Sigmoid colon (tissue), 6 donors: ENCODE measurements at regions not wholly inside any gene's neighbourhood (a gene's known extent, or its start where the extent isn't known, plus 50 kb on each side); places are given as distances from the start of the nearest gene placed in this dataset.

Experiments used
- DNase-seq: peaks from one replicate; pipeline ENCODE4 v3.0.0-alpha.2; 2019
- H3K27ac ChIP-seq, 4 donors: fragments of 200-600 bp; sonication (generic); one replicate each; pipeline ENCODE4 v1.5.1; 2016 to 2019; ENCODE audit warnings: mild to moderate bottlenecking in 1 of 4
- H3K27me3 ChIP-seq, 3 donors: fragments of 200-600 bp; sonication (generic); one replicate each; pipeline ENCODE4 v1.5.1; 2019; ENCODE audit warnings: mild to moderate bottlenecking in 1 of 3
- H3K36me3 ChIP-seq, 4 donors: fragments of 200-600 bp; sonication (generic); one replicate each; pipeline ENCODE4 v1.5.1; 2016 to 2019
- H3K4me1 ChIP-seq, 4 donors: fragments of 200-600 bp; sonication (generic); one replicate each; pipeline ENCODE4 v1.5.1; 2017 to 2019
- H3K4me3 ChIP-seq, 4 donors: fragments of 200-600 bp; sonication (generic); one replicate each; pipeline ENCODE4 v1.5.1; 2017 to 2019; ENCODE audit warnings: mild to moderate bottlenecking in 2 of 4, moderate library complexity in 1 of 4
- H3K9me3 ChIP-seq, 4 donors: fragments of 200-600 bp in 3 of 4; sonication (generic) in 3 of 4; one replicate each; pipeline versions ENCODE4 v1.5.1 to v1.6.1; 2013 to 2019
- EP300 ChIP-seq, 4 donors: sonication (generic); formaldehyde crosslinking; IDR thresholded peaks; one replicate each; pipeline ENCODE4 v1.6.1; 2017; ENCODE audit warnings: antibody characterized with exemption in 4 of 4
- POLR2A ChIP-seq, 2 donors: fragments of 450-650 bp; IDR thresholded peaks; one replicate each; pipeline ENCODE4 v1.6.1; 2016; ENCODE audit warnings: antibody characterized with exemption in 2 of 2, mild to moderate bottlenecking in 2 of 2, moderate library complexity in 2 of 2
- POLR2AphosphoS5 ChIP-seq, 4 donors: sonication (generic); formaldehyde crosslinking; IDR thresholded peaks; one replicate each; pipeline ENCODE4 v1.6.1; 2017; ENCODE audit warnings: antibody characterized with exemption in 4 of 4
- WGBS, 2 donors: extraction: QIAGEN DNeasy Blood & Tissue Kit; methylation state at CpG; one replicate each; pipeline ENCODE4 v1.1.7; 2013; 5-methylcytosine and 5-hydroxymethylcytosine counted together
- intact Hi-C: fragments of 100-400 bp; cut with DNase I; formaldehyde crosslinking; loops from one replicate; pipeline ENCODE4 v1.15.1; 2023
- TF ChIP-seq, protein P1 (sequence below), 4 experiments: fragments of 450-650 bp in 3 of 4; fragments of 200-600 bp in 1 of 4; IDR thresholded peaks; one replicate each; pipeline ENCODE4 v1.5.1; 2016 to 2019; ENCODE audit warnings: antibody characterized with exemption in 4 of 4, mild to moderate bottlenecking in 3 of 4, moderate library complexity in 2 of 4
- donor health status: healthy with polysubstance abuse.
- donor health status: healthy.

DNA sequence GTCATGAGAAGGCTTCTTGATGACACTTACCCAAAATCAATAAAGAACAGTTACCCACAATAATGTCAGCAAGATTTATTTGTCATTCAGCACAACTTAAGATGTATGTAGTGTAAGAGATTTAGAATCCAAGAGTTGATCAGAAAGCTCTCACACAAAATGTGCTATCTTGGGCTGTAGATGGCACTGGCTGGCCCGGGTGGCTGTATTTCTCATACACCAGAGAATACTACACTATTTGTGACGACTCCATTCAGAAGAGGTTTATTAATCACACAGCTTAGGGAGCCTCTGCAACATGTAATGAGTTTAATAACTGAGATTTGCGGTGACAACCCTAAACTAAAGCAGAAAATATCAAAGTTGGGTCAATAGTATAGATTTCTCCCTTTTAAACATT is 530.4 kb upstream of the KLHL29 start:
- Histone ChIP-seq H3K36me3 (no peaks in the 10 kb centered on the region), H3K27me3 (no peaks in the 10 kb centered on the region), H3K27ac (no peak overlapping the region), H3K4me3 (no peak overlapping the region), H3K9me3 (no peaks in the 10 kb centered on the region), H3K4me1 (no peaks in the 10 kb centered on the region)
- WGBS, 2 donors: 82 to 86% methylated on average over 3 of the region's 3 CpGs
- TF ChIP-seq POLR2AphosphoS5 (IDR thresholded peaks at IDR 0.05) (no peak), EP300 (IDR thresholded peaks at IDR 0.05) (no peak), POLR2A (IDR thresholded peaks at IDR 0.05) (no peak)
- TF ChIP-seq, protein P1, sequence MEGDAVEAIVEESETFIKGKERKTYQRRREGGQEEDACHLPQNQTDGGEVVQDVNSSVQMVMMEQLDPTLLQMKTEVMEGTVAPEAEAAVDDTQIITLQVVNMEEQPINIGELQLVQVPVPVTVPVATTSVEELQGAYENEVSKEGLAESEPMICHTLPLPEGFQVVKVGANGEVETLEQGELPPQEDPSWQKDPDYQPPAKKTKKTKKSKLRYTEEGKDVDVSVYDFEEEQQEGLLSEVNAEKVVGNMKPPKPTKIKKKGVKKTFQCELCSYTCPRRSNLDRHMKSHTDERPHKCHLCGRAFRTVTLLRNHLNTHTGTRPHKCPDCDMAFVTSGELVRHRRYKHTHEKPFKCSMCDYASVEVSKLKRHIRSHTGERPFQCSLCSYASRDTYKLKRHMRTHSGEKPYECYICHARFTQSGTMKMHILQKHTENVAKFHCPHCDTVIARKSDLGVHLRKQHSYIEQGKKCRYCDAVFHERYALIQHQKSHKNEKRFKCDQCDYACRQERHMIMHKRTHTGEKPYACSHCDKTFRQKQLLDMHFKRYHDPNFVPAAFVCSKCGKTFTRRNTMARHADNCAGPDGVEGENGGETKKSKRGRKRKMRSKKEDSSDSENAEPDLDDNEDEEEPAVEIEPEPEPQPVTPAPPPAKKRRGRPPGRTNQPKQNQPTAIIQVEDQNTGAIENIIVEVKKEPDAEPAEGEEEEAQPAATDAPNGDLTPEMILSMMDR (IDR thresholded peaks at IDR 0.05): no peak
- intact Hi-C loops: no loop called here
- DNase-seq: no peak

DNA sequence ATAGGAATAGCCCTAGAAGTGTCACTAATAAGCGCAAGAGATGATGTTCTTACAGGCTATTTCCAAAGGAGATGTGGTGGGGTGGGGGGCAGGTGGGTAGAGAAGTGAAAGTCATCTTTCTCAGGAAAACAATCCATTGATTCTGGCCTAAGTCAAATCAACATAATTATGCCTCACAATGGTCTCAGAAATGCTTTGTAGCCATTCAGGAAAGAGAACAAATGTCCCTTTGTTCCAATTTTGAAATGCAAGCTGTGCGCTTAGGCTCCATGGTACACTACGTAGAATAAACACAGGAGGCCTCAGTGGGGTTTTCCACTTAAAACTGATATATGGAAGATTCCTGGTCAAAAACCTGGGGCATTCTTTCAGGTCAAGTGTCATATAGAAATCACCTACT is 529.9 kb upstream of the KLHL29 start:
- 67 to 89% methylated on average over 3 of the region's 3 CpGs for WGBS, 2 donors
- Histone ChIP-seq H3K4me1 (no peaks in the 10 kb centered on the region), H3K27ac (no peak overlapping the region), H3K36me3 (no peaks in the 10 kb centered on the region), H3K9me3 (peaks cover 0 to 1% (median 0%) of the 10 kb centered on the region in 4 donors), H3K4me3 (no peak overlapping the region), H3K27me3 (no peaks in the 10 kb centered on the region)
- TF ChIP-seq POLR2A (IDR thresholded peaks at IDR 0.05): no peak
- TF ChIP-seq POLR2AphosphoS5 (IDR thresholded peaks at IDR 0.05): no peak
- TF ChIP-seq EP300 (IDR thresholded peaks at IDR 0.05): no peak
- TF ChIP-seq, protein P1 (IDR thresholded peaks at IDR 0.05): no peak
- intact Hi-C loops: no loop called here
- DNase-seq: no peak

DNA sequence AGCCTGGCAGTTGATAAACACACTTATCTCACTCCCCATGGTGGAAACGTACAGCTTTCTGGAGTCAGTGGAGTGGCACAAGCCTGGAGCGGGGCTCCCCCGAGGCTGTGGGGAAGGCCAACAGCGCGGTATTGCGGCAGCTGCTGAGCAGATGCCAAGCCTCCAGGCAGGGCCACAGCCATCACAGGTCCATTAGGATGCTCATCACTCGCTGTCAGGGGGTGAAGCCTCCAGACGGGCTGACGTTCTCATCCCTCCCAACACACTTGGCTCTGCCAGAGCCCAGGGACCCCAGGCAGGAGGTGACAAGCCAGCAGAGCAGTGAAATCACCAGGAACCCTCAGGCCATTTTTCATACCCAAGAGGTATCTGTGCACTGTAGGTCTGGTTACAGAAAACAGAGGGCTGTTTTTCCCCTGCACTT is 529.2 kb upstream of the KLHL29 start:
- no peak for TF ChIP-seq EP300 (IDR thresholded peaks at IDR 0.05)
- TF ChIP-seq POLR2A (IDR thresholded peaks at IDR 0.05): no peak
- TF ChIP-seq, protein P1 (IDR thresholded peaks at IDR 0.05): no peak
- TF ChIP-seq POLR2AphosphoS5 (IDR thresholded peaks at IDR 0.05): no peak
- intact Hi-C loops: no loop called here
- no peaks in the 10 kb centered on the region for H3K4me1 ChIP-seq
- H3K4me3 ChIP-seq: no peak overlapping the region
- no peak overlapping the region for H3K27ac ChIP-seq
- no peak for DNase-seq
- no peaks in the 10 kb centered on the region for H3K36me3 ChIP-seq
- no peaks in the 10 kb centered on the region for H3K27me3 ChIP-seq
- 82 to 89% methylated on average over 9 of the region's 9 CpGs for WGBS, 2 donors
- H3K9me3 ChIP-seq: peaks cover 0 to 5% (median 0%) of the 10 kb centered on the region in 4 donors

DNA sequence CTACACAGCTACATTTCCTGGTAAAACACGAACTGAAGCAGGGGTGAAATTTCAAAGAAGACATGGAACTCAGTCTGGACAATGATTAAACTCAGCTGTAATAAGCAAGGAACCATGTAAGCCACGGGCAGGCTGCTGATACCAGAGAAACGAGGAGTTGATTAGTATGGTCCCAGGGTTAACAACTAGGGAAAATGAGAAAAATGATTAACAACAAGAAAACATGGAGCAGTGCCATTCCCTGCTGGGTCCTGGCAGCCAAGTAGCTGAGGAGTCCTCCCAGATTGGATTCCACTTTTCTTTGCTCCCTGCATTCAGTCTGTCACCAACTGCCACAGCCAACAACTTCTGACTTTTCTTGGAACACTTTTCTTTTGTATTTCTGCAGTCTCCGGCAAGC is 517.0 kb upstream of the KLHL29 start:
- DNase-seq: no peak
- no peak for TF ChIP-seq POLR2A (IDR thresholded peaks at IDR 0.05)
- TF ChIP-seq, protein P1 (IDR thresholded peaks at IDR 0.05): no peak
- no peak for TF ChIP-seq POLR2AphosphoS5 (IDR thresholded peaks at IDR 0.05)
- no peak for TF ChIP-seq EP300 (IDR thresholded peaks at IDR 0.05)
- no peaks in the 10 kb centered on the region for H3K36me3 ChIP-seq
- no peak overlapping the region for H3K27ac ChIP-seq
- H3K4me1 ChIP-seq: peaks cover 0 to 9% (median 0%) of the 10 kb centered on the region in 4 donors
- H3K27me3 ChIP-seq: no peaks in the 10 kb centered on the region
- no peak overlapping the region for H3K4me3 ChIP-seq
- WGBS, 2 donors: 31 to 54% methylated on average over 4 of the region's 4 CpGs
- intact Hi-C loops: no loop called here
- no peaks in the 10 kb centered on the region for H3K9me3 ChIP-seq

DNA sequence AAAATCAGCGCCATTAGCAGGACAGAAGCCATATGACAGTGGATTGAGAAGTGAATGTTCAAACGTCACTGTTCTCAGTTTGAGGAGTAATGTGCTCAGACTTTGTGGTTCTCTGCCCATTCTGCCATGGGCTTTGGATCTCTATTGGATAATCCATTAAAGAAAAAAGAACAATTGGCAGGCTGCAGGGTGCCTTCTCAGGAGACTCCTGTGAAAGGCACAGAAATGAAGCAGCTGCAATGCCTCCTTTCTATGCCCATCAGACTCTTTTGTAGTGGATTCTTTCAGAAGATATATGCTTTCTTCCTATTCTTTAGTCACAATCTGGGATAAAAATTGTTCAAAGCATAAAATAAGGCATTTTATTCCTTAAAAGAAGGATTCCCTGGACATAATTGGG is 506.9 kb upstream of the KLHL29 start:
- peaks cover 0 to 8% (median 0%) of the 10 kb centered on the region in 4 donors for H3K4me1 ChIP-seq
- no peak for DNase-seq
- no peaks in the 10 kb centered on the region for H3K36me3 ChIP-seq
- H3K27me3 ChIP-seq: no peaks in the 10 kb centered on the region
- H3K27ac ChIP-seq: no peak overlapping the region
- TF ChIP-seq, protein P1 (IDR thresholded peaks at IDR 0.05): no peak
- TF ChIP-seq EP300 (IDR thresholded peaks at IDR 0.05): no peak
- TF ChIP-seq POLR2AphosphoS5 (IDR thresholded peaks at IDR 0.05): no peak
- no peak for TF ChIP-seq POLR2A (IDR thresholded peaks at IDR 0.05)
- no peaks in the 10 kb centered on the region for H3K9me3 ChIP-seq
- 90 to 91% methylated on average over 2 of the region's 2 CpGs for WGBS, 2 donors
- intact Hi-C loops: no loop called here
- H3K4me3 ChIP-seq: no peak overlapping the region
